ENCODE measurements at regions not wholly inside any gene's neighbourhood (a gene's known extent, or its start where the extent isn't known, plus 50 kb on each side); places are given as distances from the start of the nearest gene placed in this dataset.

GRCh38 chr2:107063228-107063627 lies 177.3 kb upstream of the ST6GAL2 start:
- H2BK5ac ChIP-seq (ENCODE audit: insufficient read length, low read length), result no peak overlapping the region
- no peak overlapping the region for H3K9ac ChIP-seq (ENCODE audit: extremely low read depth, insufficient read length, low read length)
- H4K20me1 ChIP-seq (ENCODE audit: control insufficient read depth, insufficient read depth, insufficient read length), result no peaks in the 10 kb centered on the region
- Mint-ChIP-seq H3K4me3 (no peak overlapping the region), H3K4me1 (peaks cover 40 to 61% of the 10 kb centered on the region in 2 experiments), H3K9me3 (peaks cover 0 to 2% of the 10 kb centered on the region in 2 experiments; a peak in 2 of 5 replicates), H3K36me3 (ENCODE audit: insufficient read depth in 1 of 3, low read depth in 3 of 3) (0 out of 7 replicates have a peak, but pooled peaks cover 0 to 6% (median 0%) of the 10 kb centered on the region in 3 experiments), H3K27me3 (ENCODE audit: low read depth) (no peaks in the 10 kb centered on the region; the same call in 1 of the 2 replicates), H3K27ac (peak overlapping the region in 1 of 3 experiments; percentile 42; a peak in 1 of 7 replicates)
- no peaks in the 10 kb centered on the region for H3K27me3 ChIP-seq (ENCODE audit: insufficient read depth, low read length)
- H3K23me2 ChIP-seq (ENCODE audit: insufficient read length, low read depth, low read length, poor library complexity, severe bottlenecking), result no peaks in the 10 kb centered on the region
- H2BK12ac ChIP-seq (ENCODE audit: insufficient read length, low read depth, low read length), result no peak overlapping the region
- no peak overlapping the region for H4K5ac ChIP-seq (ENCODE audit: insufficient read length, low read depth, low read length)
- no peak overlapping the region for H4K91ac ChIP-seq (ENCODE audit: insufficient read length, low read depth, low read length)
- H3K9me3 ChIP-seq (ENCODE audit: control insufficient read depth, low read depth, low read length), result no peaks in the 10 kb centered on the region
- no peak overlapping the region for H3T11ph ChIP-seq (ENCODE audit: low read length)
- no peak overlapping the region for H3K4me2 ChIP-seq (ENCODE audit: insufficient read depth, insufficient read length, low read length)
- DNase-seq, result no peak
- H3K23ac ChIP-seq (ENCODE audit: insufficient read length, low read depth, low read length), result no peak overlapping the region
- H2BK15ac ChIP-seq (ENCODE audit: low read depth, low read length), result no peak overlapping the region
- no peak overlapping the region for H2BK20ac ChIP-seq (ENCODE audit: low read depth, low read length, poor library complexity, severe bottlenecking)
- no peak overlapping the region for H2BK120ac ChIP-seq (ENCODE audit: low read depth, low read length, poor library complexity, severe bottlenecking)
- TF ChIP-seq CTCF (conservative IDR thresholded peaks at IDR 0.05), result no peak
- no CpG with 5 or more reads among the region's 3 CpGs for WGBS (ENCODE audit: extremely low coverage, insufficient read length, low lambda C conversion rate)
- H3K56ac ChIP-seq (ENCODE audit: insufficient read length, low read depth, low read length), result no peak overlapping the region
- H3K27ac ChIP-seq (ENCODE audit: insufficient read length, low read depth, low read length), result no peak overlapping the region
- H3K18ac ChIP-seq (ENCODE audit: insufficient read length, low read depth, low read length), result no peak overlapping the region
- no peak overlapping the region for H3K4ac ChIP-seq (ENCODE audit: low read depth, low read length)
- no peaks in the 10 kb centered on the region for H3K79me1 ChIP-seq (ENCODE audit: insufficient read depth, low read depth, low read length, poor library complexity, severe bottlenecking)
- peaks cover 6% of the 10 kb centered on the region; the same call in 1 of the 2 replicates for H3K4me1 ChIP-seq (ENCODE audit: insufficient read depth, low read length)
- no peak overlapping the region for H3K14ac ChIP-seq (ENCODE audit: insufficient read depth, low read length)
- H2AFZ ChIP-seq (ENCODE audit: low read length), result no peak overlapping the region
- H4K8ac ChIP-seq (replicated peaks; ENCODE audit: insufficient read length, low read depth, low read length), result no peak overlapping the region
- H3K79me2 ChIP-seq (ENCODE audit: insufficient read depth, low read length), result no peaks in the 10 kb centered on the region
- H2AK5ac ChIP-seq (ENCODE audit: insufficient read length, low read length), result no peak overlapping the region

All from H9 (cell line).